GM21447 (cell line): ENCODE measurements at regions not wholly inside any gene's neighbourhood (a gene's known extent, or its start where the extent isn't known, plus 50 kb on each side); places are given as distances from the start of the nearest gene placed in this dataset.

Source experiments
- ATAC-seq: cut with Tn5 transposase; IDR thresholded peaks from one replicate; pipeline ENCODE4 v1.9.1; 2021; ENCODE audit not compliant: unreplicated experiment

- no peak for ATAC-seq
Observed at GRCh38 chr2:239506961-239507360, 106.1 kb upstream of the HDAC4 start.

GRCh38 chr2:239506101-239506857 is 105.5 kb upstream of the HDAC4 start:
- no peak for ATAC-seq

- no peak for ATAC-seq
Observed at GRCh38 chr2:239504643-239505235, 103.9 kb upstream of the HDAC4 start.

- ATAC-seq, result no peak
Observed at GRCh38 chr2:239502430-239503186, 101.8 kb upstream of the HDAC4 start.

- ATAC-seq, result no peak
Observed at GRCh38 chr2:239500574-239501550, 100.0 kb upstream of the HDAC4 start.

- ATAC-seq, result no peak
Observed at GRCh38 chr2:239499726-239500573, 99.1 kb upstream of the HDAC4 start.

- no peak for ATAC-seq
Observed at GRCh38 chr2:239498981-239499634, 98.3 kb upstream of the HDAC4 start.

- ATAC-seq, result no peak
Observed at GRCh38 chr2:239498576-239498975, 97.8 kb upstream of the HDAC4 start.

GRCh38 chr2:239496700-239497099 is 95.9 kb upstream of the HDAC4 start:
- ATAC-seq, result no peak

- ATAC-seq, result no peak
Observed at GRCh38 chr2:239495791-239496233, 95.0 kb upstream of the HDAC4 start.

GRCh38 chr2:239495175-239495574 is 94.4 kb upstream of the HDAC4 start:
- no peak for ATAC-seq

GRCh38 chr2:239494578-239494977 is 93.8 kb upstream of the HDAC4 start:
- no peak for ATAC-seq

GRCh38 chr2:239489481-239489880 is 88.7 kb upstream of the HDAC4 start:
- no peak for ATAC-seq

GRCh38 chr2:239488125-239488524 is 87.3 kb upstream of the HDAC4 start:
- ATAC-seq, result no peak

- ATAC-seq, result no peak
Observed at GRCh38 chr2:239487272-239487671, 86.5 kb upstream of the HDAC4 start.

GRCh38 chr2:239485622-239486021 is 84.8 kb upstream of the HDAC4 start:
- no peak for ATAC-seq

GRCh38 chr2:239484571-239485355 is 83.9 kb upstream of the HDAC4 start:
- ATAC-seq, result no peak
